Heart left ventricle (tissue), 13 donors: ENCODE measurements at regions not wholly inside any gene's neighbourhood (a gene's known extent, or its start where the extent isn't known, plus 50 kb on each side); places are given as distances from the start of the nearest gene placed in this dataset.
"Not testable (repeated sequence)": the region's sequence is repeated elsewhere in the genome, so short reads cannot be mapped to it uniquely, and the experiment has no call there.

ENCODE experiments used
- POLR2A ChIP-seq, 2 donors: fragments of 450-650 bp; IDR thresholded peaks; one replicate each; pipeline ENCODE4 v1.6.1; 2017; ENCODE audit warnings: antibody characterized with exemption in 2 of 2, mild to moderate bottlenecking in 2 of 2, moderate library complexity in 2 of 2
- TF ChIP-seq, protein P1 (sequence below), 12 donors: fragments of 200-600 bp; sonication (generic) in 4 of 12; IDR thresholded peaks; one replicate each; pipeline versions ENCODE4 v1.5.0 to v1.8.0; 2018 to 2022; ENCODE audit warnings: antibody characterized with exemption in 12 of 12, mild to moderate bottlenecking in 5 of 12
- donor health status: ischemic (EF 13 %, LVEDD 7.1; RV severe dilation, severe dysfunction).
- donor health status: DM: no; HTN: yes; CAD: no.
- donor health status: DM: no; HTN: no; CAD: no.
- donor health status: ischemic (EF 25% LVEDD 6.9; RV normal size, moderate dysfunction).
- donor health status: ischemic (EF 25% LVEDD 5.7; RV mildly dilated, moderate dysfunction).
- donor health status: ischemic (EF 35%, LVEDD 5.7; RV mildly dilated, moderate dysfunction).
- donor health status: nonischemic (EF 11% LVEDD 7.7; RV severe dilation, severe dysfunction).
- donor health status: DM: yes; HTN: yes; CAD: no.
- donor health status: PGD.
- donor health status: ischemic (EF 29% LVEDD 5.4; RV normal size, mild dysfunction).
- donor health status: nonischemic (EF 23%, LVEDD 6.1; RV moderate dilation, normal function).

DNA sequence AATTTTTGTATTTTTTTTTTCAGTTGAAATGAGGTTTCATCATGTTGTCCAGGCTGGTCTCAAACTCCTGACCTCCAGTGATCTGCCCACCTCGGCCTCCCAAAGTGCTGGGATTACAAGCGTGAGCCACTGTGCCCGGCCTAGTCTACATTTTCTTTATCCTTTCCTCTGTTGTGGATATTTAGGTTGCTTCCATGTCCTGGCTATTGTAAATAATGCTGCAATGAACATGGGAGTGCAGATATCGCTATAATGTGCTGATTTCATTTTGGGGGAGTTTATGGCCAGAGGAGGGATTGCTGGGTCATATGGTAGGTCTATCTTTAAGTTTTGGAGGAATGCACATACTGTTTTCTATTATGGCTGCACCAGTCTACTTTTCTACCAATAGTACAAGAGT is 58.9 kb upstream of the SYT9 start:
- TF ChIP-seq, protein P1, sequence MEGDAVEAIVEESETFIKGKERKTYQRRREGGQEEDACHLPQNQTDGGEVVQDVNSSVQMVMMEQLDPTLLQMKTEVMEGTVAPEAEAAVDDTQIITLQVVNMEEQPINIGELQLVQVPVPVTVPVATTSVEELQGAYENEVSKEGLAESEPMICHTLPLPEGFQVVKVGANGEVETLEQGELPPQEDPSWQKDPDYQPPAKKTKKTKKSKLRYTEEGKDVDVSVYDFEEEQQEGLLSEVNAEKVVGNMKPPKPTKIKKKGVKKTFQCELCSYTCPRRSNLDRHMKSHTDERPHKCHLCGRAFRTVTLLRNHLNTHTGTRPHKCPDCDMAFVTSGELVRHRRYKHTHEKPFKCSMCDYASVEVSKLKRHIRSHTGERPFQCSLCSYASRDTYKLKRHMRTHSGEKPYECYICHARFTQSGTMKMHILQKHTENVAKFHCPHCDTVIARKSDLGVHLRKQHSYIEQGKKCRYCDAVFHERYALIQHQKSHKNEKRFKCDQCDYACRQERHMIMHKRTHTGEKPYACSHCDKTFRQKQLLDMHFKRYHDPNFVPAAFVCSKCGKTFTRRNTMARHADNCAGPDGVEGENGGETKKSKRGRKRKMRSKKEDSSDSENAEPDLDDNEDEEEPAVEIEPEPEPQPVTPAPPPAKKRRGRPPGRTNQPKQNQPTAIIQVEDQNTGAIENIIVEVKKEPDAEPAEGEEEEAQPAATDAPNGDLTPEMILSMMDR (IDR thresholded peaks at IDR 0.05), result not testable (repeated sequence)
- TF ChIP-seq POLR2A (IDR thresholded peaks at IDR 0.05), result not testable (repeated sequence)
